CD4-positive, alpha-beta T cell treated with Interleukin-1 beta for 1 hour (primary cell): ENCODE measurements at regions not wholly inside any gene's neighbourhood (a gene's known extent, or its start where the extent isn't known, plus 50 kb on each side); places are given as distances from the start of the nearest gene placed in this dataset.
"Not testable (repeated sequence)": the region's sequence is repeated elsewhere in the genome, so short reads cannot be mapped to it uniquely, and the experiment has no call there.

Experiments used
- DNase-seq, 2 donors: peaks; one replicate each; pipeline ENCODE4 v3.0.0-alpha.2; 2020 to 2022

DNA sequence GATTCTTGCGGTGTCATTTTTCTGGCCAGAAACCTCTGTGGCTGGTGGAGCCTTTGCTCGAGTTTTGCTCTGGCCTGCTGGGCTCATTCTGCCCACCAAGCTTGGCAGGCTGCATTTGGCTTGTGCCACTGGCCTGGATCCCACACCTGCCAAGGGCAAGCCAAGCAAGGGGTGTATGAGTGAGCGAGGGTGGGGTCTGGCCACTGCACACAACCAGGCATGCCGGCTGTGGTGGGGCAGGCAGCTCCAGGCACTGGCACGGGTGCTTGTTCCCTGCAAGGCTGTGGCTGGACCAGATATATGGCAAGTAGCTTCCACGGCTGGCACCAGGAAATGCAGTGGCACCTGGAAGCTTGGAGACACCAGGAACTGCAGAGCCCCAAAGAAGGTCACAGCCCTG, 68.6 kb upstream of the PPP3CA start:
- DNase-seq, result no peak

DNA sequence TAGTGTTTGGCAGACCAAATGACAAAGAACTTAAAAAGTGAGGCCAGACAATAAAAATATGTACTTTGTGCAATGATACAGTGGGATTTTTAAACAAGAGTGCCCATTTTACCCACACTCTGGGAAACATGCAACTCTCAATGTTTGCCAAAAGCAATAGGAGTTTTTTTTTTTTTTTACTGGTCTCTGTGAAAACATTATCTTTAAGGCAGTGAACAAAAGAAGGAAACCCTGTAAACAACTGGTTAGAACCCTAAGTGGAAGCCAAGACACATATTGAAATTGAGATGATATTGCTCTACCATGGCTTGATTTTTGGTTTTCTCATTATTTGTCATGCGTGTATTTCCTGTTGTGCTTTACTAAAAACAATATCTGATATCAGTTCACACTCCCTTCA, 67.2 kb upstream of the PPP3CA start:
- DNase-seq, result no peak

GRCh38 chr4:101411926-101412325, 64.6 kb upstream of the PPP3CA start:
- DNase-seq, result no peak

GRCh38 chr4:101411281-101411910, 64.1 kb upstream of the PPP3CA start:
- DNase-seq, result not testable (repeated sequence)

DNA sequence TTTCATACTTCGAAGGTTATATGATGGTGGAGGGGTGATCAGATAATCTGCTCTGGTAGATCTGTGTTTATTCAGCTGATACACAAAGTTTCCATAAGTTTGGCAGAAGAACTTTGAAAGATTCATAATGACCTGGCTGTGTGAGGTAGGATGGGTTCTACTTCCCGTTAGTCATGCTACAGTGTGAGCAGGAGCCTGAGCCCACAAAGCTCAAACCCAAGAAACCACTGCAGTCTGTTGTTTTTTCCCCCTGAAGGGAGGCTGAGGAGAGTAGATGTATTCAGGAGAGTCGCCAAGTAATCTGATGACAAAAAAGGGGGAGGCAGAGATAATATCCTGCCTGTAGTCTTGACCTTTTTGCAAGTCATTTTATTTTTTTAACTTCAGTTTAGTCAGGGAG, 52.8 kb upstream of the PPP3CA start:
- DNase-seq, result no peak

DNA sequence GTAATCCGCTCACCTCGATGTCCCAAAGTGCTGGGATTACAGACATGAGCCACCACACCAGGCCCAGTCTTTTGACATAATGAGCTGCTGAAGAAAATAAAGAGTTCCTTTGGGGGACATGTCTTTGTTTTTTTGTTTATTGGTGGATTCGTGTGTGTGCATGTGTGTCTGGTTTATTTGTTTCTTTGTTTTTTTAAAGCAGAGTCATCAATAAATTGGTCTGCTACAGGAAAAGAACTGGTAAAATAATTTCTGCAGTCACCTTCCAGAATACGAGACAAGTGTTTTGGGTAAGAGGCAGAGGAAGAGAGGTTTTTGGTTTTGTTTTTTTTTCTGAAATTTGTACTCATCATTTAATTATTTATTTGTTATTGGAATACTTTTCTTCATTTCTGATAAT, 51.5 kb upstream of the PPP3CA start:
- DNase-seq, result no peak
